MM.1S (cell line): ENCODE measurements at regions not wholly inside any gene's neighbourhood (a gene's known extent, or its start where the extent isn't known, plus 50 kb on each side); places are given as distances from the start of the nearest gene placed in this dataset.

Source experiments
- EZH2phosphoT487 ChIP-seq: fragments of 300-600 bp; sonication (generic); IDR thresholded peaks from 2 replicates; pipeline ENCODE4 v1.6.1; 2018; ENCODE audit warnings: antibody characterized with exemption, low read length
- TF ChIP-seq, protein P1 (sequence below): fragments of 300-600 bp; sonication (generic); IDR thresholded peaks from 2 replicates; pipeline ENCODE4 v1.5.1; 2016; ENCODE audit warnings: antibody characterized with exemption, low read length, mixed read lengths

DNA sequence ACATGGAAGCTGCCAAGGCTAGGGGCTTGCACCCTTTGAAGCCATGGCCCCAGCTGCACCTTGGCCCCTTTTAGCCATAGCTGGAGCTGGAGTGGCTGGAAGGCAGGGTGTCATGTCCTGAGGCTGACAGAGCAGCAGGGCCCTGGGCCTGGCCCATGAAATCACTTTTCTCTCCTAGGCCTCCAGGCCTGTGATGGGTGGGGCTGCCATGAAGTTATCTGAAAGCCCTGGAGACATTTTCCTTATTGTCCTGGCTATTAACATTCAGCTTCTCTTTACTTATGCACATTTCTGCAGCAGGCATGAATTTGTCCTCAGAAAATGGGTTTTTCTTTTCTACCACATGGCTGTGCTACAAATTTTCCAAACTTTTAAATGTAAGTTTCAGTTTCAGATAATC, 106.9 kb upstream of the ELMO1 start:
- TF ChIP-seq, protein P1, sequence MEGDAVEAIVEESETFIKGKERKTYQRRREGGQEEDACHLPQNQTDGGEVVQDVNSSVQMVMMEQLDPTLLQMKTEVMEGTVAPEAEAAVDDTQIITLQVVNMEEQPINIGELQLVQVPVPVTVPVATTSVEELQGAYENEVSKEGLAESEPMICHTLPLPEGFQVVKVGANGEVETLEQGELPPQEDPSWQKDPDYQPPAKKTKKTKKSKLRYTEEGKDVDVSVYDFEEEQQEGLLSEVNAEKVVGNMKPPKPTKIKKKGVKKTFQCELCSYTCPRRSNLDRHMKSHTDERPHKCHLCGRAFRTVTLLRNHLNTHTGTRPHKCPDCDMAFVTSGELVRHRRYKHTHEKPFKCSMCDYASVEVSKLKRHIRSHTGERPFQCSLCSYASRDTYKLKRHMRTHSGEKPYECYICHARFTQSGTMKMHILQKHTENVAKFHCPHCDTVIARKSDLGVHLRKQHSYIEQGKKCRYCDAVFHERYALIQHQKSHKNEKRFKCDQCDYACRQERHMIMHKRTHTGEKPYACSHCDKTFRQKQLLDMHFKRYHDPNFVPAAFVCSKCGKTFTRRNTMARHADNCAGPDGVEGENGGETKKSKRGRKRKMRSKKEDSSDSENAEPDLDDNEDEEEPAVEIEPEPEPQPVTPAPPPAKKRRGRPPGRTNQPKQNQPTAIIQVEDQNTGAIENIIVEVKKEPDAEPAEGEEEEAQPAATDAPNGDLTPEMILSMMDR: no peak
- no peak for TF ChIP-seq EZH2phosphoT487
